SU-DHL-6 (cell line): ENCODE measurements at regions not wholly inside any gene's neighbourhood (a gene's known extent, or its start where the extent isn't known, plus 50 kb on each side); places are given as distances from the start of the nearest gene placed in this dataset.

Source experiments
- H2AFZ ChIP-seq: fragments of 200-600 bp; sonication (generic); 2 replicates; pipeline ENCODE4 v1.6.1; 2014; ENCODE audit warnings: low read depth, mild to moderate bottlenecking, moderate library complexity, mixed read lengths, antibody characterized with exemption, low read length; ENCODE audit not compliant: severe bottlenecking
- H3F3A ChIP-seq: fragments of 200-600 bp; shearing (Covaris generic); 2 replicates; pipeline ENCODE4 v1.6.0; 2016; ENCODE audit warnings: antibody characterized with exemption, mild to moderate bottlenecking; ENCODE audit not compliant: insufficient read depth
- H3K27ac ChIP-seq: fragments of 200-600 bp; sonication (generic); 2 replicates; pipeline ENCODE4 v1.5.1; 2016; ENCODE audit warnings: low read depth, mild to moderate bottlenecking, low read length, moderate library complexity, mixed read lengths
- H3K27me3 ChIP-seq: fragments of 200-600 bp; sonication (generic), shearing (Covaris generic); 2 replicates; pipeline ENCODE4 v1.6.0; 2014; ENCODE audit warnings: mild to moderate bottlenecking, low read length
- H3K36me3 ChIP-seq: fragments of 200-600 bp; sonication (generic); 2 replicates; pipeline ENCODE4 v1.6.1; 2014; ENCODE audit warnings: mild to moderate bottlenecking, low read length, mixed read lengths
- H3K4me2 ChIP-seq: fragments of 300-600, 200-600 bp; shearing (Covaris generic), sonication (generic); 2 replicates; pipeline ENCODE4 v1.6.0; 2014; ENCODE audit warnings: low read length, low read depth, mild to moderate bottlenecking; ENCODE audit not compliant: poor library complexity, severe bottlenecking
- H3K4me3 ChIP-seq: fragments of 200-600 bp; sonication (generic); 2 replicates; pipeline ENCODE4 v1.5.1; 2014; ENCODE audit warnings: antibody characterized with exemption, low read length, mild to moderate bottlenecking, mixed read lengths; ENCODE audit not compliant: insufficient read depth, poor library complexity, severe bottlenecking
- H3K79me2 ChIP-seq: fragments of 200-600 bp; sonication (generic); 2 replicates; pipeline ENCODE4 v1.6.1; 2014; ENCODE audit warnings: mild to moderate bottlenecking, low read length, moderate library complexity; ENCODE audit not compliant: insufficient read depth
- H3K9ac ChIP-seq: fragments of 200-600 bp; sonication (generic); 2 replicates; pipeline ENCODE4 v1.7.0; 2014; ENCODE audit warnings: mild to moderate bottlenecking, low read length
- H3K9me2 ChIP-seq: fragments of 200-600 bp; sonication (generic); replicated peaks from 2 replicates; pipeline ENCODE4 v1.6.1; 2014; ENCODE audit warnings: low read length; ENCODE audit not compliant: insufficient read depth
- H3K9me3 ChIP-seq: fragments of 200-600 bp; sonication (generic); 2 replicates; pipeline ENCODE4 v1.6.1; 2014; ENCODE audit warnings: low read length, mixed read lengths; ENCODE audit not compliant: insufficient read depth
- H4K20me1 ChIP-seq: fragments of 200-600 bp; sonication (generic); 2 replicates; pipeline ENCODE4 v1.6.1; 2014; ENCODE audit warnings: low read depth, mild to moderate bottlenecking, antibody characterized with exemption, low read length, moderate library complexity, mixed read lengths
- EZH2phosphoT487 ChIP-seq: fragments of 200-600 bp; sonication (generic), shearing (Covaris generic); conservative IDR thresholded peaks from 2 replicates; pipeline ENCODE4 v1.6.1; 2018; ENCODE audit warnings: mild to moderate bottlenecking, antibody characterized with exemption, low read length, moderate library complexity, mixed read lengths
- TF ChIP-seq, protein P1 (sequence below): fragments of 200-600 bp; sonication (generic); IDR thresholded peaks from one replicate; pipeline ENCODE4 v1.5.1; 2017; ENCODE audit warnings: antibody characterized with exemption, mild to moderate bottlenecking, low read length, moderate library complexity; ENCODE audit not compliant: insufficient read depth, poor library complexity, severe bottlenecking

DNA sequence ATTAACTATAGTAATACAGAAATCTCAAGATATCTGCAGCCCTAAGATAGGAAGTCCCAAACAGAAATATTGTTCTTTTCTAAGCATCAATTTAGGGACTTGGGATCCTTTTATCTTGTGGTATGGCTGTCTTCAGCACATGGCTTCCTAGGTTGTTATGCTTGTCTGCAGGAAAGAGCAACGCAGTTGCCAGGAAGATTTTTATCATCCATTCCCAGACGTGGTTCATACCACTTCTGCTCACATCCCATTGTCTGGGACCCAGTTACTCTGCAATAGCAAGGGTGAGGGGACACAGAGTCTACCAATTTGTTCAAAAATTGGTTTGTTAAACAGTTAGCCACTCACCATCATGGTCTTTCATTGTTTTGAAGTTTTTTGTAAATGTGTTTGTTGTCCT is 85.6 kb upstream of the RXFP2 start:
- H3K27ac ChIP-seq: no peak overlapping the region
- TF ChIP-seq, protein P1, sequence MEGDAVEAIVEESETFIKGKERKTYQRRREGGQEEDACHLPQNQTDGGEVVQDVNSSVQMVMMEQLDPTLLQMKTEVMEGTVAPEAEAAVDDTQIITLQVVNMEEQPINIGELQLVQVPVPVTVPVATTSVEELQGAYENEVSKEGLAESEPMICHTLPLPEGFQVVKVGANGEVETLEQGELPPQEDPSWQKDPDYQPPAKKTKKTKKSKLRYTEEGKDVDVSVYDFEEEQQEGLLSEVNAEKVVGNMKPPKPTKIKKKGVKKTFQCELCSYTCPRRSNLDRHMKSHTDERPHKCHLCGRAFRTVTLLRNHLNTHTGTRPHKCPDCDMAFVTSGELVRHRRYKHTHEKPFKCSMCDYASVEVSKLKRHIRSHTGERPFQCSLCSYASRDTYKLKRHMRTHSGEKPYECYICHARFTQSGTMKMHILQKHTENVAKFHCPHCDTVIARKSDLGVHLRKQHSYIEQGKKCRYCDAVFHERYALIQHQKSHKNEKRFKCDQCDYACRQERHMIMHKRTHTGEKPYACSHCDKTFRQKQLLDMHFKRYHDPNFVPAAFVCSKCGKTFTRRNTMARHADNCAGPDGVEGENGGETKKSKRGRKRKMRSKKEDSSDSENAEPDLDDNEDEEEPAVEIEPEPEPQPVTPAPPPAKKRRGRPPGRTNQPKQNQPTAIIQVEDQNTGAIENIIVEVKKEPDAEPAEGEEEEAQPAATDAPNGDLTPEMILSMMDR: no peak
- TF ChIP-seq EZH2phosphoT487: no peak

DNA sequence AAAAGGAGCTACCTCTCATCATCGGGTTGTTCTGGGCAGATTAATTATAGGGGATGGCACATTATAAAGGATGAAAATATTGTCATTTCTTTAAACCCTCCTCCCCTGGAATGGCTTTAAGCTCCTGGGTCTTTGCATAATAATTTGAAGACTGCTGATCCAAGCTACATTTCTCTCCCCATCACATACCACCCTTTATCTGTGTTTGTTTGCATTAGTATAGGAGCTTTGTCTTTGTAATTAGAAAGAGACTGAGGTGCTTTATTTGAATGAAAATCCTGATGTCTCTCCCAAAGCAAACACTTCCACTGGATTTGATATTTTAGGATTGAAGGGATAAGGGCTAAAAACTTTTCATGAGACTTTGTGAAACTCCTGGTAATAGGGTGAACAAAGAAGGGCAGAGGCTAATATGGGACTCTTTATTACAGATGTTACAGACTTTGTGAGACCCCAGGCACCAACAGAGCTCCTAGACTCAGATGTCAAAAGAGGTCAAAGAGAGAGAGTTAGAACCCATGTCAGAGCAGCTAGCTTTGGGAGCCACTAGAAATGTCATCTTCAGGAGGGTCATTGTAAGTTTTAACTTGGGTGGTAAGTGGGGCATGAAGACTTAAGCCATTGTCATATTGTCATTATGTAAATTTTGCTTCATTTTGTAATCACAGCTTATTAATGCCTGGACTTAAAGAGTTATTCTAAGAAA is 75.3 kb upstream of the RXFP2 start:
- H3K27me3 ChIP-seq: no peaks in the 10 kb centered on the region
- H3K9ac ChIP-seq: no peak overlapping the region
- H3K27ac ChIP-seq: no peak overlapping the region
- H3K4me2 ChIP-seq: no peak overlapping the region
- no peak overlapping the region for H3K4me3 ChIP-seq
- H3K9me2 ChIP-seq: no peaks in the 10 kb centered on the region; the same call in 1 of the 2 replicates
- 0 out of 2 replicates have a peak, but pooled peaks cover 2% of the 10 kb centered on the region for H3K36me3 ChIP-seq
- H2AFZ ChIP-seq: no peak overlapping the region
- H3F3A ChIP-seq: no peaks in the 10 kb centered on the region
- H4K20me1 ChIP-seq: no peaks in the 10 kb centered on the region
- TF ChIP-seq EZH2phosphoT487: no peak
- TF ChIP-seq, protein P1: no peak
- H3K79me2 ChIP-seq: no peaks in the 10 kb centered on the region
- H3K9me3 ChIP-seq: no peaks in the 10 kb centered on the region

More for the DNA sequence above, 85.6 kb upstream of the RXFP2 start:
- Histone ChIP-seq H3K9ac (no peak overlapping the region), H3K27me3 (no peaks in the 10 kb centered on the region), H3K79me2 (no peaks in the 10 kb centered on the region), H2AFZ (no peak overlapping the region), H3K4me3 (no peak overlapping the region), H3K36me3 (no peaks in the 10 kb centered on the region), H3K9me3 (no peaks in the 10 kb centered on the region), H3K4me2 (no peak overlapping the region), H3K9me2 (no peaks in the 10 kb centered on the region), H4K20me1 (no peaks in the 10 kb centered on the region), H3F3A (no peaks in the 10 kb centered on the region)

DNA sequence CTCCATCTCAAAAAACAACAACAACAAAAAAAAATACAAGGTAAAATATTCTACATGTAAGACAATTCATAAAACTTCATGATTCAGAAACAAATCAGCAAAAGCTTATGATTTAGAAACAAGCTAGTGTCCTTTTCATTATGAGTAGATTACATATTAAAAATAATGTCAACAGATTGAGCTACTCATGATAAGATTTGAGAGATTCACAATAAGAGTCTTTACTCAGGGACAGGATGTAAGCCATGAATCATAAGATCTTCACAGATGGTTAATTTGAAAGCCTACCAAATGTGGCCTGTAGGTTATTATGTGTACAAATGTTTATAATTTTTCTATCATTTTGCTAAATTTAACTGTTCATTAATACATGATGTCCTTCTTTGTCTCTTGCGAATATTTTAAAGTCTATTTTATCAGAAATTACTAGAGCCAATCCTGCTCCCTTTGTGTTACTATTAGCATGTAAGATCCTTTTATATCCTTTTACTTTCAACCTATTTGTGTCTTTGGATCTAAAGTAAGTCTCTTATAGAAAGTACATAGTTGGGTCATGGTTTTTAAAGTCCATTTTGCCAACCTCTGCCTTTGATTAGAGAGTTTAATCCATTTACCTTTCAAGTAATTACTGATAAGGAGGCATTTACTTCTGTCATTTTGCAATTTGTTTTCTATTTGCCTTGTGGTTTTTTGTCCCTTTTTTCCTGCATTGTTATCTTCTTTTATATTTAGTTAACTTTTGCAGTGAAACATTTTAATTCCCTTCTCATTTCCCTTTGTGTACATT is 68.3 kb upstream of the RXFP2 start:
- Histone ChIP-seq H3K4me3 (no peak overlapping the region), H4K20me1 (no peaks in the 10 kb centered on the region), H3K4me2 (no peak overlapping the region), H3K9me3 (no peaks in the 10 kb centered on the region), H3K27me3 (no peaks in the 10 kb centered on the region), H3K36me3 (no peaks in the 10 kb centered on the region), H3K79me2 (no peaks in the 10 kb centered on the region), H3K9ac (no peak overlapping the region), H2AFZ (no peak overlapping the region), H3F3A (no peaks in the 10 kb centered on the region), H3K9me2 (no peaks in the 10 kb centered on the region), H3K27ac (no peak overlapping the region)
- TF ChIP-seq, protein P1: no peak
- no peak for TF ChIP-seq EZH2phosphoT487
